ENCODE measurements at regions not wholly inside any gene's neighbourhood (a gene's known extent, or its start where the extent isn't known, plus 50 kb on each side); places are given as distances from the start of the nearest gene placed in this dataset.
"Not testable (repeated sequence)": the region's sequence is repeated elsewhere in the genome, so short reads cannot be mapped to it uniquely, and the experiment has no call there.

- CTCF ChIA-PET = no interaction called here
- H3K9me3 Mint-ChIP-seq (ENCODE audit: low read depth) = peaks cover 2% of the 10 kb centered on the region
- H3K36me3 Mint-ChIP-seq = no peaks in the 10 kb centered on the region
These were observed 91.6 kb upstream of the SETMAR start for GRCh38 chr3:4211610-4212009.

GRCh38 chr3:4213420-4213819 is 89.7 kb upstream of the SETMAR start:
- H3K4me3 Mint-ChIP-seq; ATAC-seq; H3K27ac Mint-ChIP-seq; DNase-seq; CTCF ChIA-PET; H3K27me3 Mint-ChIP-seq; H3K9me3 Mint-ChIP-seq (ENCODE audit: low read depth); H3K4me1 Mint-ChIP-seq; H3K36me3 Mint-ChIP-seq: not testable (repeated sequence)

More at GRCh38 chr3:4211610-4212009, 91.6 kb upstream of the SETMAR start:
- no peak for ATAC-seq
- no peaks in the 10 kb centered on the region for H3K27me3 Mint-ChIP-seq
- peaks cover 5% of the 10 kb centered on the region for H3K4me1 Mint-ChIP-seq
- no peak overlapping the region for H3K4me3 Mint-ChIP-seq
- H3K27ac Mint-ChIP-seq = no peak overlapping the region
- DNase-seq = no peak

- CTCF ChIA-PET; H3K36me3 Mint-ChIP-seq; DNase-seq; ATAC-seq; H3K4me3 Mint-ChIP-seq; H3K27me3 Mint-ChIP-seq; H3K9me3 Mint-ChIP-seq (ENCODE audit: low read depth); H3K27ac Mint-ChIP-seq; H3K4me1 Mint-ChIP-seq: not testable (repeated sequence)
These were observed 86.2 kb upstream of the SETMAR start for GRCh38 chr3:4216974-4217373.

- Mint-ChIP-seq H3K4me3 (no peak overlapping the region), H3K27me3 (no peaks in the 10 kb centered on the region), H3K4me1 (no peaks in the 10 kb centered on the region), H3K27ac (no peak overlapping the region), H3K9me3 (ENCODE audit: low read depth) (no peaks in the 10 kb centered on the region), H3K36me3 (no peaks in the 10 kb centered on the region)
- ATAC-seq = no peak
- CTCF ChIA-PET = no interaction called here
- DNase-seq = no peak
These were observed 84.5 kb upstream of the SETMAR start for GRCh38 chr3:4218456-4219226.

GRCh38 chr3:4219227-4219568 is 84.0 kb upstream of the SETMAR start:
- H3K4me1 Mint-ChIP-seq = no peaks in the 10 kb centered on the region
- no peak overlapping the region for H3K27ac Mint-ChIP-seq
- H3K36me3 Mint-ChIP-seq = no peaks in the 10 kb centered on the region
- no peak overlapping the region for H3K4me3 Mint-ChIP-seq
- ATAC-seq = no peak
- DNase-seq = no peak
- CTCF ChIA-PET = no interaction called here
- H3K27me3 Mint-ChIP-seq = no peaks in the 10 kb centered on the region
- no peaks in the 10 kb centered on the region for H3K9me3 Mint-ChIP-seq (ENCODE audit: low read depth)

GRCh38 chr3:4220065-4220464 is 83.1 kb upstream of the SETMAR start:
- H3K27me3 Mint-ChIP-seq = no peaks in the 10 kb centered on the region
- H3K4me3 Mint-ChIP-seq = no peak overlapping the region
- H3K9me3 Mint-ChIP-seq (ENCODE audit: low read depth) = no peaks in the 10 kb centered on the region
- DNase-seq (no peak), ATAC-seq (no peak)
- no peaks in the 10 kb centered on the region for H3K4me1 Mint-ChIP-seq
- no peaks in the 10 kb centered on the region for H3K36me3 Mint-ChIP-seq
- no peak overlapping the region for H3K27ac Mint-ChIP-seq
- CTCF ChIA-PET = no interaction called here

GRCh38 chr3:4222574-4223175 is 80.5 kb upstream of the SETMAR start:
- CTCF ChIA-PET = interaction anchor here (0.9 kb wide), 1 partner anchor 11 kb away, joined by 3 read pairs; no protein-coding TSS in a partner anchor

GRCh38 chr3:4223777-4224176 is 79.4 kb upstream of the SETMAR start:
- Mint-ChIP-seq H3K4me1 (no peaks in the 10 kb centered on the region), H3K4me3 (no peak overlapping the region), H3K27me3 (no peaks in the 10 kb centered on the region), H3K27ac (no peak overlapping the region), H3K9me3 (ENCODE audit: low read depth) (no peaks in the 10 kb centered on the region), H3K36me3 (no peaks in the 10 kb centered on the region)
- ATAC-seq (no peak), DNase-seq (no peak)
- CTCF ChIA-PET = interaction anchor here (0.6 kb wide), 1 partner anchor 112 kb away, joined by 3 read pairs; no protein-coding TSS in a partner anchor

More at GRCh38 chr3:4222574-4223175, 80.5 kb upstream of the SETMAR start:
- ATAC-seq (no peak), DNase-seq (no peak)
- Mint-ChIP-seq H3K27ac (no peak overlapping the region), H3K36me3 (no peaks in the 10 kb centered on the region), H3K4me1 (no peaks in the 10 kb centered on the region), H3K4me3 (no peak overlapping the region), H3K9me3 (ENCODE audit: low read depth) (no peaks in the 10 kb centered on the region), H3K27me3 (no peaks in the 10 kb centered on the region)

- no peaks in the 10 kb centered on the region for H3K36me3 Mint-ChIP-seq
- CTCF ChIA-PET = no interaction called here
- no peaks in the 10 kb centered on the region for H3K27me3 Mint-ChIP-seq
- H3K9me3 Mint-ChIP-seq (ENCODE audit: low read depth) = no peaks in the 10 kb centered on the region
- no peak overlapping the region for H3K27ac Mint-ChIP-seq
- DNase-seq (no peak), ATAC-seq (no peak)
- H3K4me1 Mint-ChIP-seq = no peaks in the 10 kb centered on the region
- H3K4me3 Mint-ChIP-seq = no peak overlapping the region
These were observed 78.8 kb upstream of the SETMAR start for GRCh38 chr3:4224331-4224730.

- CTCF ChIA-PET = no interaction called here
- Mint-ChIP-seq H3K9me3 (ENCODE audit: low read depth) (no peaks in the 10 kb centered on the region), H3K27me3 (no peaks in the 10 kb centered on the region), H3K4me1 (no peaks in the 10 kb centered on the region), H3K4me3 (no peak overlapping the region), H3K27ac (no peak overlapping the region), H3K36me3 (no peaks in the 10 kb centered on the region)
- no peak for DNase-seq
- no peak for ATAC-seq
These were observed 78.1 kb upstream of the SETMAR start for GRCh38 chr3:4225005-4225471.

GRCh38 chr3:4228295-4228694 is 74.9 kb upstream of the SETMAR start:
- Mint-ChIP-seq H3K27ac (no peak overlapping the region), H3K4me1 (no peaks in the 10 kb centered on the region), H3K27me3 (no peaks in the 10 kb centered on the region), H3K36me3 (no peaks in the 10 kb centered on the region), H3K9me3 (ENCODE audit: low read depth) (no peaks in the 10 kb centered on the region), H3K4me3 (no peak overlapping the region)
- DNase-seq = no peak
- ATAC-seq = no peak
- CTCF ChIA-PET = no interaction called here

GRCh38 chr3:4231041-4231440 is 72.1 kb upstream of the SETMAR start:
- CTCF ChIA-PET = no interaction called here
- no peaks in the 10 kb centered on the region for H3K27me3 Mint-ChIP-seq
- no peaks in the 10 kb centered on the region for H3K36me3 Mint-ChIP-seq
- ATAC-seq = no peak
- no peak overlapping the region for H3K4me3 Mint-ChIP-seq
- no peaks in the 10 kb centered on the region for H3K4me1 Mint-ChIP-seq
- H3K9me3 Mint-ChIP-seq (ENCODE audit: low read depth) = no peaks in the 10 kb centered on the region
- DNase-seq = no peak
- no peak overlapping the region for H3K27ac Mint-ChIP-seq

- ATAC-seq (no peak), DNase-seq (no peak)
- H3K36me3 Mint-ChIP-seq = no peaks in the 10 kb centered on the region
- no peaks in the 10 kb centered on the region for H3K4me1 Mint-ChIP-seq
- H3K4me3 Mint-ChIP-seq = no peak overlapping the region
- CTCF ChIA-PET = interaction anchor here (0.9 kb wide), 1 partner anchor 10 kb away, joined by 3 read pairs; no protein-coding TSS in a partner anchor
- H3K27me3 Mint-ChIP-seq = no peaks in the 10 kb centered on the region
- H3K9me3 Mint-ChIP-seq (ENCODE audit: low read depth) = peaks cover 2% of the 10 kb centered on the region
- no peak overlapping the region for H3K27ac Mint-ChIP-seq
These were observed 70.4 kb upstream of the SETMAR start for GRCh38 chr3:4232798-4233197.

GRCh38 chr3:4233488-4233887 is 69.7 kb upstream of the SETMAR start:
- DNase-seq (no peak), ATAC-seq (no peak)
- H3K4me3 Mint-ChIP-seq = no peak overlapping the region
- no peaks in the 10 kb centered on the region for H3K4me1 Mint-ChIP-seq
- H3K9me3 Mint-ChIP-seq (ENCODE audit: low read depth) = peaks cover 2% of the 10 kb centered on the region
- H3K27me3 Mint-ChIP-seq = no peaks in the 10 kb centered on the region
- H3K36me3 Mint-ChIP-seq = no peaks in the 10 kb centered on the region
- CTCF ChIA-PET = interaction anchor here (0.9 kb wide), 1 partner anchor 11 kb away, joined by 3 read pairs; no protein-coding TSS in a partner anchor
- H3K27ac Mint-ChIP-seq = no peak overlapping the region
